HG02571 (cell line): ENCODE measurements at regions not wholly inside any gene's neighbourhood (a gene's known extent, or its start where the extent isn't known, plus 50 kb on each side); places are given as distances from the start of the nearest gene placed in this dataset.

Experiments
- ATAC-seq: cut with Tn5 transposase; IDR thresholded peaks from one replicate; pipeline ENCODE4 v1.9.1; 2021; ENCODE audit warnings: mild to moderate bottlenecking, moderate library complexity; ENCODE audit not compliant: unreplicated experiment

GRCh38 chr11:127627629-127628457 is 627.3 kb upstream of the KIRREL3 start:
- no peak for ATAC-seq

GRCh38 chr11:127627204-127627603 is 626.6 kb upstream of the KIRREL3 start:
- ATAC-seq = no peak

GRCh38 chr11:127625402-127625801 is 624.8 kb upstream of the KIRREL3 start:
- no peak for ATAC-seq

DNA sequence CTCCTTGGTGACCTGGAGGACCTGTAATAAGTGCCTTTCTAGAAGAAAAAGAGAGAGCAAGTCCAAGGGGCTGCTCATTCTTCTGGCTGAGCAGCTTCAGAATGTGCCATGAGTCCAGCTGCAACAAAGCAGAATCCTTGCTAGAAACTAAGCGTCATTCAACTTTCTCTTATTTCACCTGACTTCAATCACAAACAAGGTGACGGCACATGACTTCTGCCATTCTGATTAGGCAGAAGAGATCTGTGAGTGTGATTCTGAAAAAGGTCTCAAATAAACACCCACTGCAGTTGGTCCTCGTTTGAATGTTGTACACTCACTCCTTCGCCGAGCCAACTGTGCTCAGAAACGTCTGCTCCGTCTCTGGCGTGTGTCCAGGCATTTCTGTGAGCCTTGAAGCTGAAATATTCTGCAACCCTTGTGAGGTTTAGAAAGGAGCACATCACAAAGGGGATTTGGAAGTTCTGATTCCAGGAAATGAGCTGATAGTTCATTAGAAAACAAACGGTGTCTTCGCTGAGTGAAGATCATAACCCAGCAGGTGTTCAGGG is 623.8 kb upstream of the KIRREL3 start:
- ATAC-seq = no peak

GRCh38 chr11:127622686-127623085 is 622.1 kb upstream of the KIRREL3 start:
- no peak for ATAC-seq

- ATAC-seq = no peak
These were observed 620.1 kb upstream of the KIRREL3 start for GRCh38 chr11:127620671-127621070.

GRCh38 chr11:127619946-127620345 is 619.4 kb upstream of the KIRREL3 start:
- ATAC-seq = no peak

- no peak for ATAC-seq
These were observed 618.2 kb upstream of the KIRREL3 start for GRCh38 chr11:127618721-127619120.

GRCh38 chr11:127616158-127616557 is 615.6 kb upstream of the KIRREL3 start:
- no peak for ATAC-seq

DNA sequence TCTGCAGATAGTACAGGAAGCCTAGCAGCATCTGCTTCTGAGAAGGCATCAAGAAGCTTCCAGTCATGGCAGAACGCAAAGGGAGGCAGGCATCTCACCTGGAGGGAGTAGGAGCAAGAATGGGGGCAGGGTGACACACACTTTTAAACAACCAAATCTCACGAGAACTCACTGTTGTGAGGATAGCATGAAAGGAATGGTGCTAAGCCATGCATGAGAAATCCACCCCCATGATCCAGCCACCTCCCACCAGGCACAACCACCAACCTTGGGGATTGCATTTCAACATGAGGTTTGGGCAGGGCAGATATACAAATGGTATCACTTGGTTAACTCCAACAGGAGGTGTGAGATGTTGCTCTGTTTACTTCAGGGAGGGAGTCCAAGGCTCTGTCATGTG is 612.0 kb upstream of the KIRREL3 start:
- no peak for ATAC-seq

DNA sequence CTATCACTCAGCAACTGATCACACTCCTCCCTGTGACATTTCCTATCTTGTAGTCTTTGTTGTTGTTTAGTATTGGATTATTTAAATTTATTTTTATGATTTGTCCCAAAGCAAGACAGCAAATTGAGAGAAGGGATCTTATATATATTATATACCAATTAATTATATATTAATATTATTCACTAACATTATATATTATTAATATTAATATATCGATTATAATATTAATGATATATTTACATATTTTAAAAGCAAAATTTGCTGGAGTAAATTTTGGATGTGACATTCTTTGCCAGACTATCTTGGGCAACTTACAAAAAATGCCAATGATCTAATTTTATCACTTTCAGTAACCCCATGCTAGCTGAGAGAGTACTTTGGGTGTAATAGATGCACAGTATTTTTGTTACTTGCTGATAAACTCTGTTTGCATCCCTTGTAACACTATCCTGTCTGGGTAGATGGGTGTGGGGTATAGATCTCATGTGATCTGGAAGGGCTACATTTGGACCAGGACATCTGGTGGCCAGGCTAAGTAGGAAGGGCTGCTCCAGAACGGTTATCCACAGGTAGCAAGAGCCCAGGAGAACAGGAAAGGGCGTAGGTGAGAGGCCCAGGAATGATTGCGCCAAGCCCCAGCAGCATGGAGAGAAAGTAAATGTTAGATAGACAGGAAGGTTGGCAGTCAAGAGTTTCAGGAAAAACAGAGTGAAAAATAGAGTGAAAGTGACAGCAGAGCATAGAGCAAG is 608.6 kb upstream of the KIRREL3 start:
- ATAC-seq = no peak

- ATAC-seq = no peak
These were observed 607.0 kb upstream of the KIRREL3 start for GRCh38 chr11:127607487-127608085.

DNA sequence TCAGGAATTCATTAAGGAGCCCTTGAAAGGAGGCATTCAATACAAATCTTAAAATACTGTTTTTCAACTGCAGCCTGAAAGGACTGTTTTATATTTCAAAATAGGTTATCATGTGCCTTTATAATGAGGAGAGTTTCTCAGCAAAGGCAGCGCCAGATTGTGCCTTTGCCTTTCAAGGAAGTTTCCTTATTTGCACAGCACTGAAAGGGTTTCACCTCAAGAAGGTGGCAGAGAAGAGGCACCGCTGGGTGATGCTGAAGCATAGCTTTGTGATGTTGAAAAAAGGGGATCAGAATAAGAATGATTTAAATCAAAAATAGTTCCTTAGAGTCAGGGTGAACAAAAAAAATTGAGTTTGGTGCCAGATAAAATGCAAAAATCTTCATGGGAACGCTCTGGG is 601.0 kb upstream of the KIRREL3 start:
- ATAC-seq = no peak

- ATAC-seq = no peak
These were observed 600.1 kb upstream of the KIRREL3 start for GRCh38 chr11:127600674-127601073.

- ATAC-seq = no peak
These were observed 597.9 kb upstream of the KIRREL3 start for GRCh38 chr11:127598476-127598875.

DNA sequence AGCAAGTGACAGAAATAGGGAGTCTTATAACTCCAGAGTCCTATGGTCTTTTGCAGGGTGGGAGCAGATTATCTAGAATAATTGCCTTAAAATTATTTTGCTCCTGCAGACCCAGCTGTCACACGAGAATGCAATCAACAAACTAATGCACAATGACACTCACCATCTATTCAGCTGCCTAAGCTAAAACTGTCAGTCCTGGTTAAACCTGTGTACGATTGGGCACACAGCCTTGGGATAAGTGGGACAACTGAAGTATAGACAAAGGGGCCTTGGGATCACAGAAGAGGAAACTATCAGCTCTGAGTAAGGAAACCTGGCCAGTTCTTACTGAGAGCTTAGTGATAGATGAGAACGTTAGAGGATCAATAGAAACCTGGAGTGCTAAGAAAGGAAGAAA is 595.9 kb upstream of the KIRREL3 start:
- no peak for ATAC-seq

- ATAC-seq = no peak
These were observed 591.8 kb upstream of the KIRREL3 start for GRCh38 chr11:127592371-127592770.

- ATAC-seq = no peak
These were observed 589.7 kb upstream of the KIRREL3 start for GRCh38 chr11:127590314-127590713.

DNA sequence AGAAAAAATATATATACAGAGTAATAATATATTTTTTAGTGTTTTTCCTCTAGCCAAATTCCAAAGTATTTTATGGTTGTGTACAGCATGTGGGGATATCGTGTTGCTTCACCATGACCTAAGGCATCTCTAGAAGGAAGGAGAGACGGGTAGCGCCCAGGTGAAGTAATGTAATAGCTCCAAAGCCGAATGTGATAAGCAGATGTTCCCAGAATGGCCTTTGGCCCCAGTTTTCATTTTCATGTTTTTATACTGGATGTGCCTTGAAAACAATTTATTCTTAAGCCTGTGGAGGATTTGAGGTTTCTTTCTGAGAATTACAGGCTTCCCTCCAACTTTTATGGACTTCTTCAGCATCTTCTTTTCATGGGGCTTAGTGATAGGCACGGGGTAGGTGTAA is 587.9 kb upstream of the KIRREL3 start:
- ATAC-seq = no peak

DNA sequence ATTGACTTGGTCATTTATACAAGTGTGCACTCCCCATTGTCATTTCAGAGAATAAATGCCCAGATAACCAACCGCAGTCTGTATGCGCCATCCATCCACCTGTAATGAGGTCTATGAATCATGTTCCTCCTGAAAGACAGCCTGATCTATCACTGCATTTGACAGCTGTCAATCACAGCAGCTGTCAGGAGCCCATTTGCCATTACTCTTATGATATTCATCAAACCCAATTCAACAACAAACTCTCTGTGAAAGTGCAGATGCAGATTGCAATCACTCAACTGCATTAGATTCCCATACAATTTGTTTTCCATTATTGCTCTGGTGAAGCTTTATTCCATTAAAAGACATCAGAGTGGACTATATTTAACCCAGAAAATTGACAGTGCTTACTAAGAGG is 586.9 kb upstream of the KIRREL3 start:
- ATAC-seq = no peak

DNA sequence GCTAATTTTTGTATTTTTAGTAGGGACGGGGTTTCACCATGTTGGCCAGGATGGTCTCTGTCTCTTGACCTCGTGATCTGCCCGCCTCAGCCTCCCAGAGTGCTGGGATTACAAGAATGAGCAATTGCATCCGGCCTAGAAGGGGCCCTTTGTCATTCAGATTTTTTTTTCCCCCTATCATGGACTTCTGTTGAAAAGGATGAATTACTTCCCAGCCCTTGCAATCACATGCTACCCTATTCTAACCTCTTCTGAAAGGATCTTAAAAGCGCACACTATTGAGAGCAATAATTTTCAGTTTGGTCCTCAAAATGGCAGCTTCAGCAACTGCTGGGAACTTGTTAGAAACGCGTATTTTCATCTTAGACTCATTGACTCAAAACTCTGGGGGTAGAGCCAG is 575.6 kb upstream of the KIRREL3 start:
- ATAC-seq = no peak

GRCh38 chr11:127574478-127574877 is 573.9 kb upstream of the KIRREL3 start:
- no peak for ATAC-seq
